HG02610 (cell line): ENCODE measurements at regions not wholly inside any gene's neighbourhood (a gene's known extent, or its start where the extent isn't known, plus 50 kb on each side); places are given as distances from the start of the nearest gene placed in this dataset.
"Not testable (repeated sequence)": the region's sequence is repeated elsewhere in the genome, so short reads cannot be mapped to it uniquely, and the experiment has no call there.

Experiments used
- ATAC-seq: cut with Tn5 transposase; IDR thresholded peaks from one replicate; pipeline ENCODE4 v1.9.1; 2021; ENCODE audit warnings: mild to moderate bottlenecking, moderate library complexity; ENCODE audit not compliant: unreplicated experiment

DNA sequence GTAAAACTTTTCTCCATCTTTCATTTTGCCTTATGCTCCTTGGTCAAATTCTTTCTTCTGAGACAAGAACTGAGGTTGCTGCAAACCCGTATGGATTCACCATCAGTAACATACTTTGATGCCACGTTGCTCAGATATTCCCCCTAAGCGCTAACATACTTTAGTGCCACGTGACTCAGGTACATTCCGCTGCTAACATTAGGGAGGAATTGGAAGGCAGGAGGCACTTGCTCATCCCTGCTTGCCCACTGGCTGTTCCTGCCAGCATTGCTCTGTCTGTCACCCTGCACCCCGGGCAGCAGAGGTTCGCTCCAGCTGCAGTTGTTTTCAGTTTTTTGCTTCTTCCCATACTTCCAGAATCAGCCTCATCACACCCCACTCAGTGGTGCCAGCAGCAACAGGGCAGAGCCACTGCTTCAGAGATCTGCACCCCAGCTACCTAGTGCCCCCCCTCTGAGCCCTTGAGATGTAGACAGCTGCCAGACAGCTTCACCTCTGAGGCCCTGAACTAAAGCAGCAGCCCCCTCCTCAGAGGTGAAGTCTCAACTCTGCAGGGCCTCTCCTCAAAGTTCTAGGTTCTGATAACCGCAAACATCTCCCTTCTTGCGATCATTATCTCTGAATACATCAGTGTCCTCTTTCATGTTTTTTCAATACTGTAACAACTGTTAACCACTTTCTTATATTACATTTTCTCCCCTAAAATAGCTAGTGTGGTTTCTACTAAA is 228.0 kb upstream of the KIF2A start:
- ATAC-seq = no peak

DNA sequence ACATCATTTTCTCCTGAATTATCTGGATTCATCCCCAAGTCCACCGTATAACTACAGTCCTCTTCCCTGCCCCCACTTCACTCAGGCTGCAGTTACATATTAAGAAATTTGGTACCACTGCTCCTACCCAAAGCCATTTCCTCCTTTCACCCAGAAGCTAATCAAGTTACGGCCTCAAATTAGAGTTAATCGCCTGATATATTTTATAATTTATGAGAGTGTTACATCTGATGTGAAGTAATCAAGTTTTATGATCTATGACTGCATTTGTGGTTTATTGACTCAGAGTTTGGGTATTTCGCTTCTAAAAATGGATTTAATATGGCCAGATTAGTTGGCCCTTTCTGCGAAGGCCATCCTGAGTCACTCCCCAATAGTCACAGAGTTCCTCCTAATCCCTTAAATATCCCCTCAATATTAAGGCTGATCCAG is 223.6 kb upstream of the KIF2A start:
- ATAC-seq = no peak

DNA sequence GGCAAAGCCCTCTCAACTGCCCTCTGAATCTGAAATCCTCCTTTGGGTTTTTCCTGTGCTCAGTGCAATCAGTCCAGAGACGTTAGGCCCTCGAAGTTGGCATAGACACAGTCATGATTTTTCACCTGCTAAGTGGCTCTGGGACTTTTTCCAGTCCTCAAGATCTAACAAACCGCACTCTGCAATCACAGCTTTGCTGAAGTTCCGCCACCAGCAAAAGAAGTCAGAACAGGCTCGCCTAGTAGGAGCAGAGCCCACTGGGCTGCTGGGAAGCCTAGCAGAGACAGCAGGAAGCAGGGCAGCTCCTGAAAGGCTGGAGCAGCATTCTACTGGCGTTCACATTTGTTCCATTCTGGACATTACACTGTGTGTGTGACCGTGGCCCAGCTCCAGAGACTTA is 222.8 kb upstream of the KIF2A start:
- ATAC-seq = no peak

DNA sequence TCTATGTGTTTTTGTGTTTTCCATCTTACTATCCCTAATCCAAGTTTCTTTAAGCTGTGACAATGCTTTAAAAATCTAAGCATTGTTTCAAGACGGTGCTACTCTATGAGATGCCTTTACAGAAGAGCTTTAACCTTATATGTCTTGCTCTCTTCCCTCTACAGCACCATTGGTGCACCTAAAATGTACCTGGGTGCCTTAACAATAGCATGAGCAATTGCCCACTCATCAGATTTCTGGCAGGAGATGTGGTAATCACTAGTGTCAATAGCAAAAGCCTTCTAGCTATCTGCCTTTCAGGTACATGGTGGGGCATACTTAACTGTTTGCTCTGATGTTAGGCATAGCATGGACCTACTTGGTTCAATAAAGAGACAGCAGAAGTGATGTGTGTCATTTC is 222.3 kb upstream of the KIF2A start:
- ATAC-seq = no peak

DNA sequence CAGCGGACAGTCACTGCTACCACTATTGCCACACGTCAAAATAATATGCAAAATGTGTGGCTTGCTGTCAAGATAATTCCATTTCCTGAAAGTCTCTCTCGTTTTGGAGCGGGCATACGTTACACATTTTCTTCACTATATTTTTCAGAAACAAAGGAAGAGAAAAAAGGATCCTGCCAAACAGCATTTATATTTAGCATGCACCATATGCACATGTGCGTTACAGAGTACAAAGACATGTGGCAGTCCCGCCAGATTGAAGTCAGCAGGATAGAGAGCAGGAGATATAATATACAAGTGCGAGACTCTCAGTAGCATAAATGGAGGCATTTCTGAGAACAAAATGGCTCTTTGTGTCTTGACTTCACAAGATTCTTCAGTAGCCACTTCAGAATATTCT is 221.6 kb upstream of the KIF2A start:
- no peak for ATAC-seq

DNA sequence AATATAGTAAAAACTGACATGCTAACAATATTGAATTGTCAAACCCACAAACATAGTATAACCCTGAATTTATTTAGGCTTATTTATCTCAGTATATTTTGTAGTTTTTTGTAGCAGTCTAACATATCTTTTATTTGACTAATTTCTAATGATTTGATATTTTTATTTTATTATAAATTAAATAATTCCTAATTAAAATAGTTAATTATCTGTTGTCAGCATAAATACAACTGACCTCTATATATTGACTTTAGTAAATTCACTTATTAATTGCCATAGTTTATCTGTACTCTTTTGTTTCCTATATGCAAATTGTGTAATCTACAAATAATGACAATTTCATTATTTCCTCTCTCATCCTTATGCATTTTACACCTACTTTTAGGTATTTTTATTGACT is 215.1 kb upstream of the KIF2A start:
- ATAC-seq = no peak

DNA sequence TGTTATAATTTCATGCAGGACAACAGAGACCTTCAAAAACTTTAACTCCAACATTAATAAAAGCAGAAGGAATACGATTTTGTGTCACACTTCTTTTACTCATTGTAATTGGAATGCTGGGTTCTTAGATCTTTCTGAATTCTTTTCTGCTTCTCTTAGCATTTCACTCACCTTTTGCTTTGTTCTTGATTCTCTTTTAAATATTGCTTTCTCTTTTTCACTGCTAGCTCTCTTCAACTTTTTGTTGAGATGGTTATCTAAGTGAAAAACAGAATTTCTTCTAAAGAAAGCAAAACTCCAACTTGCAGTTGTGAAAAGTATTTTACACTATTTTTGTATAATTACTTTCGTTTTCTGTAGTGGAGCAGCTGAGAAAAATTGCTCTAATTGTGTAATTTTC is 212.6 kb upstream of the KIF2A start:
- ATAC-seq = no peak

DNA sequence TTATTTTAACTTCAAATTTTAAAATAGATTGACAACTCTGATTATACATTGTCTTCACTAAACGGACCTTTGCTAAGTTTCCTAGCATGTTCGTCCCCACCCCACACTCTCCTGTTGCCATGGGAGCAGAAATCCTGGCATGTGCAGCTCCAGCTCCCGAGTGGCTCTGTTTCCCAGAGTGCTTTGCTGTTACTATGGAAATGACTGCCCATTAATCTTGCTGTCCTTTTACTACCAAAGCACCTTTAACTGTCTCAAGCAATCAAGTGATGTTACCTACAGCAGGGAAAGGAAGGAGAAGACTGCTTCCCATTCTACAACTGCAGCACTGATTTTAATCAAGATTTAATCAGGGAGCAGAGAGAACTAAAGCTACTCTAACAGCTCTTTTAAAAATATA is 212.0 kb upstream of the KIF2A start:
- ATAC-seq = no peak

DNA sequence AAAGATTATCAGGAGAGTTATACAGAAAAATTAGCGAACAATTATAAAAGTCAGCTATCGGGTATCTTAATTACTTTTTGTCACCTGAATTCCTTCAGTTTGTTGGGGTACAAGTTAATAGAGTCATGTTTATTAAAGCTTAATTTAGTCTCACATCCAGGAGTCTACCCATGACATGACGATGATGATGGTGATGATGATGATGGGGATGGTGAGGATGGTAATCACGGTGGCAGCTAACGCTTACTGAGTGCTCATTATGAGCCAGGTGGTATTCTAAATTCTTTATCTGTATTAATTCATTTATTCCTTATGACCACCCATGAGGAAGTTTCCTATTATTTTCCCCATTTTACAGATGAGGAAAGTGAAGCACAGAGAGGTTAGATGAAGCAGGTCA is 208.6 kb upstream of the KIF2A start:
- ATAC-seq = no peak

DNA sequence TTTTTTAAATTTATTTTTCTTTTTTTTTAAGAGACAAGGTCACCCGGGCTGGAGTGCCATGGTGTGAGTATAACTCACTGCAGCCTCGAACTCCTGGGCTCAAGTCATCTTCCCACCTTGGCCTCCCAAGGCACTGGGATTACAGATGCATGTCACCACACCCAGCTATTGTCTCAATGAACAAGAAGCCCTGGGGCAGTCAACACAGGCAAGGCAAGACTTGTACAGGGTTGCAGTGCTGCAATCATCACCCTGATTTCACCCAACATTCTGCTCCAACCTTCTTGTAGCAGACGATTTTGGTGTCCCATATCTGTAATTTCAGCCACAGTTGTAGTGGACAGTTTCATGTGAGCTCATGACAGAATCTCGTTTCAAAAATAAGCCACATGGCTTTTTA is 205.8 kb upstream of the KIF2A start:
- no peak for ATAC-seq

DNA sequence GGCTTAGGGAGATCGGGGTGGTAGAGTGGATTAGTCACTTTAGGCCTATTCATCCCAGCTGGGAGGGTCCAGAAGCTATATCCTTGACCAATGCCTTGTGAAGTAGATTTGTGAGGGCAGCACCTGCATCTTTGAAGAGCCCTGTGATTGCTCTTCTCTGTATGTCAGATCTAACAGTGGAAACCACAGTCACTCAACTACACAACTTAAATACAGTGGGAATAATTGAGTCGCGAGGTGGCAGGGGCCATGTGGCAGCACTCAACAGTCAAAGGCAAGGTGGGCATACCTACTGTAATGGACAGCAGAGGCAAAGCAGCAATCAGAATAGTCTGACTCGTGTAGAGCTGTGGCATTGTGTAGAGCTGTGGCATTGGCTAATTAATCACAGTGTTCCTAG is 202.1 kb upstream of the KIF2A start:
- ATAC-seq = not testable (repeated sequence)

DNA sequence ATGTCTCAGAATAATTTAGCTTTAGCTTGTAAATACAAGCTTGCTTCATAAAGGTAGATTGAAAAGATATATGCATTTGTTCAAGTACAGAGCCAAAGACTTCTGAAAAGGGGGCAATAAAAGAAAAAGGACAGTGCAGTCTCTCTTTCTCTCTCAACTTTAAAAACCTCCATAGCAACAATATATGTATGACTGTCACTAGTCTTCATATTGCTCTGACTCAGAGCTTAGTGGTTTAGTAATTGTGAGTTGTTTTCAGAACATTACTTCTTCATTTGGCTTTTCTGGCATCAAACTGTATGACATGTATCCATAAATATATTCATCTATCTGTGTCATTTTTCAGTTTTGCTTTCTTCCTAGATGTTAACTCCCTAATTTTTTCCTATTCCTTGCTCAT is 194.6 kb upstream of the KIF2A start:
- ATAC-seq = no peak

DNA sequence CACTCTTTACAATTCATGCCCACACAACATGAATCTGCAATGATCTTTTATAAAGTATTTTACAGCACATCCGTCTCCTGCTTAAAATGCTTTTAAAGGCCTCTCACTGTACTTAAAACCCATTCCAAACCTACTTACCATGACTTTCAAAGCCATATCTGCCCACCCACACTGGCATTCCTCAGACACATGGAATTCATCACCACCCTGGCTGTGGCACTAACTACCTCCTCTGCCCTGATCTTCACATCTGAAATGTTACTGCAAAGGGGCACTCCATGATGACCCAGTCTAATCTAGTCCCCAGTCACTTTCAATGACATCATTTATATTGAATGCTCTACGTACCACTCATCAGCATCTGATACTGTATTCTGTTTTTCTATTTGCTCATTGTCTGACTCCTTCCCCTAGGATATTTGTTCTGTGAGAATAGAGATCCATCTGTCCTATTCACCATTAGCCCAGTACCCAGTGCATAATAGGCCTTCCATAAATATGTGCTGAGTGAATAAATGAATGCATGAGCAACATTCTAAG is 193.2 kb upstream of the KIF2A start:
- ATAC-seq = no peak

DNA sequence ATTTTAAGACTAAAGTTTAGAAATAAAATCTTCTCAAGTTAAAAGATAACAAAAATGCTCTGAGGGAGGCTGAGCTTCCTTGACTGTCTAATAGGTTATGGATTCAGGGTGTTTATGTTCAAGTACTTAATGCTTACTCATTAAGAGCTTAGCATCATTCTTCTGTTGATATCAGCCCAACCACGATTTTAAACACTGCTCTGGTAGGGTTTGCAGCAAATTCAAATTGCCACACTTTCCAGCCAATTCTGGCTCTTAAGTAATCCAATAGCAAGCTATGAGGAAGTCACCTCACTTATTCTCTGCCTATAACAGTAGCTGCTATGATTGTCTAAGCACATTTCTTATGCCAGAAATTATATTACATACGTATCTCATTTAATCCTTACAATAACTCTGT is 191.0 kb upstream of the KIF2A start:
- ATAC-seq = no peak

DNA sequence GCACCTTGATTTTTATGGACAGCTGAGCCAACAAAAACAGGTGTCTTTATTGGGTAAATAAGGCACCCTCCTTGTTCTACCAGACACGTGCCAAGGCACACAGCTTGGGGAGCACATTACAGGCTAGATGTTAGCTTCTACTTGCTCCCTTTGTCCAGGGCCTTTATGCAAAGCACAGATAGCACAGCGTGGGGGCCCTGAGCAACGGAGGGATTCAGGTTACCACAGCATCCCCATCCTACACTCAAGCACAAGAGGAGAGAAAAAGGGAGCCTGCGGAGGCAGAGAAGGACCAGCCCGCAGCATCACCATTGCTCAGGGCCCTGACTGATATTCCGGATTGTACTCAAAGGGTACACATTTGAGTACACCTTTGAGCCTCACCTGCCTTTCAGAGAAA is 181.7 kb upstream of the KIF2A start:
- no peak for ATAC-seq

DNA sequence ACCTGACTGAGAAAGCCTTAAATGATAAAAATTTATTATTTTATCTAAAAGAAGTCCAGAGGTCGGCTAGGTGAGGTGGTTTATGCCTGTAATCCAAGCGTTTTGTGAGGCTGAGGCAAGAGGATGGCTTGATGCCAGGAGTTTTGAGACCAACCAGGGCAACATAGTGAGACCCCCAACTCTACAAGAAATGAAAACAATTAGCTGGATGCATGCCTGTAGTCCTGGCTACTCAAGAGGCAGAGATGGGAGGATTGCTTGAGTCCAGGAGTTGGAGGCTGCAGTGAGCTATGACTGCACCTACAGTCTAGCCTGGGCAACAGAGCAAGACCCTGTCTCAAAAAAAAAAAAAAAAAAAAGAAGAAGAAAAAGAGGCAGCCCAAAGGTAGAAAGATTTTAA is 179.9 kb upstream of the KIF2A start:
- no peak for ATAC-seq

DNA sequence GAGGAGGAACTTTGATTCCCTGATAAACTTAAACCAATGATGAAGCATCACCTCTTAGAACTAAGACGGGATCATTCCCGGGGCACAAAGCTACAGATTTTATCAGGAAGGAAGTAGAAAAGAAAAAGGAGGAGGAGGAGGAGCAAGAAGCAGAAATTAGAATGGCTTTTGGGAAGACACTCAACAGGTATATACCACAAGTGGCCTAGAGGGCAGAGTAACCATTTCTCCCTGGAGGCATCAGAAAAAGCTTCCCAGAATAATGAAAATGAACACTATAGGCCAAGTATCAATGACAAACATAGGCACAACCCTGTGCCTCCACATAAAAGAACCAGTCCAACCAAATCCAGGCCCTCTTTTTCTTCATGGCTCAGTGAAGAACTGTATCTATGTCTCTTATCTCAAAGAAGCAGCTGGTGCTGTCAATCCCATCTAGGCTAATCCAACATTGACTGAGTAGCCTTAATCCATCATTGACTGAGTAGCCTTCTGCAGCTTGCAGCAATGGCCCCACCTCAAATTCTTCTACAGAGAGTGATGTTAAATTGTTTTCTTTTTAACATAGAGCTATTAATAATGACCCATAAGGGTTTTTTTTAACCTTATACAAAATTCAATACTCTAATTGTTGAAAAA is 178.8 kb upstream of the KIF2A start:
- ATAC-seq = no peak

DNA sequence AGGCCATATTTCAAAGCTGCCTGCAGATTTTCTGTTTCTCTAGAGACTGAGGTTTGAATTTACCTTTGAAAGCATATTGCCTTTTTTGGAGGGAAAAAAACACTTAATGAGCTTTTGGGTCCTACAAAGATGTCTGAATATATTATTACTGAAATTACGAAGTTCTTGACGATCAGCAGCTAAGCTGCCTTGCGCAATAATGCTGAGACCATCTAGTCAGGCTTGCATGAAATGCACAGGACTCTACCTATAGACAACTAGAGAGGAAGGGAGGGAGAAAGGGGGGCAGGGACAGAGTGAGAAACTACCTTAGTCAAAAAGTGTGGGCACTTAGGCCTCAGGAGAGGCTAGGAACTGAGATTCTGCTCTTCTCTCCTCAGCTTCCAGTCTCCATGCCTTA is 175.9 kb upstream of the KIF2A start:
- ATAC-seq = no peak

DNA sequence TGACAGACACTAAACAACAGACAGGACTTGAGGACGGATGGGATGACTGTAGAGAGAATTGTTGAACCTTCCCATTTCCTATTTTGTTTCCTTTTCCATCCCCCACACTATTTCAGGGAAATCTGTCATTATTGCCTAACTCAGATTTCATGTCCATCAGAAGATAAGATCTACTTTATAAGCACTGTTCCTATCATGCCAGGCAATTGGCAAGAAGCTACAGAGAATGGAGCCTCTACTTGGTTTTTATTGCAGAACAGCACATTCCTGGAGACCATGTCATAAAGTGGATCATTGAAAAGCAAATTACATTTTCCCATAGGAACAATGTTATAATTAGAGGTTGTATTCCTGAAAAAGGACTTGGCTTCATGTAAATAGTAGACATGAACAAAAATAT is 173.7 kb upstream of the KIF2A start:
- no peak for ATAC-seq

DNA sequence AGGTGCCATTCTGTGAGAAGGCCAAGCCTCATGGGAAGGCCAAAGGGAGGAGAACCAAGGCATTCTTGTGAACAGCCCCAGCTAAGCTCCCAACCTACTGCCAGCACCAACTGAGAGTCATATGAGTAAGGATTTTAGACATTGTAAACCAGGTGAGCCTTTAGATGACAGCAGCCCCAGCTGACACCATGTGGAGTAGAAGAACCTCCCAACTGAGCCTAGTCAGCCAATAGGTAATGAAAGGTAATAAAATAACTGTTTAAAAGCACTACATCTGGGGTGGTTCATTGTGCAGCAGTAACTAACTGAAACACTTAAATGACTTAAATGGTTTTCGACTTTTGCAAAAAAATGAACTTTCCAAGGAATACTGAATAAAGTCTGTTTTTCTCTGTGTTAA is 172.6 kb upstream of the KIF2A start:
- ATAC-seq = no peak

DNA sequence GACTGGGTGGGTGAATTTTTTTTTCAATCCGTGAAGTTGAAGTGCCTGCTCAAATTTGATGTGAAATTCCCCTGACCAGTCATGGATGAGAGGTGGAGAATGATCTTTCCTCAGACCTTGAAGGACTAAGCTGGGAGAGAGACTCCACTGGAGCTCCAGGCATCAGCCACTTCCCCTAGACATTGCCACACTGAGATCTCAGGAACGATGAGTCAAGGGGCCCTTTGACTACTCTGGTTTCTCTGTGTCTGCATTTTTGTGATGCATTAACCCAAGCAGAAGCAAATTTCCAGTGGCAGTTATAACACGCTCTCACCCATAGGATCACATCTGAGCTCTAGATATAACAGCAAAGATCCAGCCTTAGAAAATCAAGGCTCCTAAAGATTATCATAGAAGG is 171.2 kb upstream of the KIF2A start:
- ATAC-seq = no peak

DNA sequence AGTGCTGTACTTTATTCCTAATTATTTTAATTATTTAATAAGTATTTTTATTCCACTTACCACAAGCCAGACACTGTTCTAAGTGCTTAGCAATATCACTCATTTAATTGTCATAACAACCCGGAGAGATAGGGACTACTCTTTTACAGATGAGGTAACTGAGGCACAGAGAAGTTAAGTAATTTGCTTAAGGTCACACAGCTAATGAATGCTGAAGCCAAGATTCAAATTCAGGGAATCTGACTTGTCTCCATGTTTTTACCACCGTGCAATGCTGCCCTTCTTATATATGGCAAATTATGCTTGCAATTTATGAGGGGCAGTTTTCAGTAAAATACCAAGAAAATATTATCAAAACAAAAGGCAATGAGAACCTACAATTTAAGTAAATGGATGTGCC is 168.4 kb upstream of the KIF2A start:
- no peak for ATAC-seq

DNA sequence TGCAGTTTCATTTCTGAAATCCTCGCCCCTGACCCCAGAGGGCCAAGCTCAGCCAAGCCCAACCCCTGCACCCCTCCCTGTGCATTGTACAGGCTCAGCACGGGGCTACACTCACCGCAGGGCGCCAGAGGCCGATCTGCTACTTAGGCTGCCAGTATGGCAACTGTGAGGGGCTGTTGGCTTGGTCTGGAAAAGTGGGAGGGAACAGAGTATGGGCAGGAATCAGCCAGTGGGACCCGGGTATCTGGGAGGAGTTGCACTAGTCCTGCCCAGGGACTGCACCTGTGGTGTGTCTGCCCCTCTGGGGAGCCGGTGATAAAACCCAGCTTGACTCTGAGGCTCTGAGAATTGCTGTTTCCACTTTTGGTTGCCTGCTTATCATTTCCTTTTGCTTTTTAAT is 167.4 kb upstream of the KIF2A start:
- no peak for ATAC-seq
